Activated CD8-positive, alpha-beta memory T cell treated with anti-CD3 and anti-CD28 coated beads, Interleukin-2, amount 50 U/mL, for 4 hours (primary cell): ENCODE measurements at regions not wholly inside any gene's neighbourhood (a gene's known extent, or its start where the extent isn't known, plus 50 kb on each side); places are given as distances from the start of the nearest gene placed in this dataset.

Experiments used
- DNase-seq: peaks from one replicate; pipeline ENCODE4 v3.0.0-alpha.2; 2020

GRCh38 chr7:136807598-136807997, 60.9 kb upstream of the CHRM2 start:
- DNase-seq: no peak

DNA sequence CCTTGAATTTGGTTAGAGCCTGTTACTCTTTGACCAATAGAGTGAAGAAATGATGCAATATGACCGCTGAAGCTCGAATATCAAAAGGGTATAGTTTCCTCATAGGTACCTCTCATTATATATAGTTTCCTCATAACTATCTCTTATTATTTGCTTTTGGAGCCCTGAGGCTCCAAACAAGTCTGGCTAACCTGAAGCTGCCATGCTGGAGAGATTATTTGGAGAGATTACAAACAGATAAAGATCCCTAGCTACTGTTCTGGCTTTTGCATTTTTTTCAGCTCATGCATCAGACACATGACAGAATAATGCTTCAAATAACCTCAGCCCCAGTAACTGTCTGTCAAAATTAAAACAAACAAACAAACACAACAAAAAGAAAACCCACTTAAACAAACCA, 65.4 kb upstream of the CHRM2 start:
- no peak for DNase-seq

- DNase-seq: no peak
Observed at GRCh38 chr7:136783934-136784333, 84.5 kb upstream of the CHRM2 start.

- no peak for DNase-seq
Observed at GRCh38 chr7:136741941-136742340, 126.5 kb upstream of the CHRM2 start.

- no peak for DNase-seq
Observed at GRCh38 chr7:136728945-136729344, 139.5 kb upstream of the CHRM2 start.

- no peak for DNase-seq
Observed at GRCh38 chr7:136726460-136726859, 142.0 kb upstream of the CHRM2 start.

- no peak for DNase-seq
Observed at GRCh38 chr7:136717910-136718557, 150.4 kb upstream of the CHRM2 start.

DNA sequence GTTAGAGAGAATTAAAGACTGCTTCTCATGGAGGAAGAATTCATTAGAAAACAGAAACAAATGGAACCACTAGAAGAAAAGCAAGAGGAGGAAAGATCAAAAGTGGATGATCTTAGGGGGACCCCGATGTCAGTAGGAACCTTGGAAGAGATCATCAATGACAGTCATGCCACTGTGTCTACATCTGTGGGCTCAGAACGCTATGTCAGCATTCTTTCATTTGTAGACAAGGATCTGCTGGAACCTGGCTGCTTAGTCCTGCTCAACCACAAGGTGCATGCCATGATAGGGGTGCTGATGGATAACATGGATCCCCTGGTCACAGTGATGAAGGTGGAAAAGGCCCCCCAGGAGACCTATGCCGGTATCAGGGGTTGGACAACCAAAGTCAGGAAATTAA, 154.4 kb upstream of the CHRM2 start:
- DNase-seq: no peak

- DNase-seq: no peak
Observed at GRCh38 chr7:136710751-136711150, 157.7 kb upstream of the CHRM2 start.

DNA sequence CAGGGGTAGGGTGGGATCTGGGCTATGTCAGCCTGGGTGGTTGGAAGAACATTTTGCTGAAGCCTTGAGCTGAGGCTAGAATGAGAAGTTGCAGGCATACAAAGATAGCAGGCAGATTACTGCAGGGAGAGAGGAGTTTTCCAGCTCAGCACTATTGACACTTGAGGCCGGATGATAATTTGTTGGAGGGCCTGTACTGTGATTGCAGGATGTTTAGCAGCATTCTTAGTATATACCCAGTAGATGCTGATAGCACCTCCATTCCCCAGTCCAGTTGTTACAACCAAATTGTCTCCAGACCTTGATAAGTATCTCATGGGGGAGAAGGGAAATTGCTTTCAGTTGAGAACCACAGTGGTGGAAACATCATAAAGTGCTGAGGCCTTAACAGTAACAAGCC, 158.6 kb upstream of the CHRM2 start:
- no peak for DNase-seq

- DNase-seq: no peak
Observed at GRCh38 chr7:136702913-136703312, 165.5 kb upstream of the CHRM2 start.

DNA sequence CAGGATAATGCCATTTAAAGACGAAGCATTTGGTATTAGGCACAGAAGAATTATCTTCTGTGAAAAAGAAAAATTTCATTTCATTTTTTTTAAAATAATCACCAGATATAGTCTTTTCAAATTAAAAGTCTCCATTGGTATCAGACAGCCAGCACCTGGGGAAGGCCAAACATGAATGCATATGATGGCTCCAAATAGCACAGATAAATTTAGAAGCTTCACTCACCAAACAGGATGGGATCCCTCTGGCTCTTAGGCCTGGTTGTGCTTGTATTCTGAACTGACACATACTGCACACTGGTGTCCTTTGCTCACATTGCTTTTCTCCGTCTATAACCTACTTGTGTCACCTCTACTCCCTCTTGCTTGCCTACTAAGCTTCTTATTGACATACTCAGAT, 169.5 kb upstream of the CHRM2 start:
- DNase-seq: no peak

- DNase-seq: no peak
Observed at GRCh38 chr7:136698231-136698630, 170.2 kb upstream of the CHRM2 start.

DNA sequence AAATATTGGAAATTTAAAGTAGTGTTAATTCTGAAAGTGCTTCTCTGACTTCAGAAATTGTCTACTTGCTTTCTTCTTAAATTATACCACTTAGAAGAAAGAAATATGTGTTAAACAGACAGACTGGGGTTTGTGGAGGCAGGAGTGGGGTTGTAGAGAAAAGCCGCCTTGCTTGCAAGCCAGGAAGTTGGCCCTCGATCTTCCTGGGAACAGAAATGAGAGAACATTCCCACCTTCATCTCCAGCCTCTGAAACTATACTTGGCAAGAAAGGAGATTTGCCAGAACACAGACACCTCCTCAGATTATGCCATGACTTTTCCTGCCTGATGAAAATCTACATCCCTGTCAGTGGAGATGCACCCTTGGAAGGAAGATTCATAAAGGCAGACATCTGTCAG, 171.2 kb upstream of the CHRM2 start:
- DNase-seq: no peak

- DNase-seq: no peak
Observed at GRCh38 chr7:136693166-136694119, 175.0 kb upstream of the CHRM2 start.

- DNase-seq: no peak
Observed at GRCh38 chr7:136692221-136692620, 176.2 kb upstream of the CHRM2 start.

GRCh38 chr7:136688601-136689000, 179.9 kb upstream of the CHRM2 start:
- DNase-seq: no peak

- DNase-seq: no peak
Observed at GRCh38 chr7:136687693-136688322, 180.6 kb upstream of the CHRM2 start.

GRCh38 chr7:136685501-136686173, 182.8 kb upstream of the CHRM2 start:
- no peak for DNase-seq

DNA sequence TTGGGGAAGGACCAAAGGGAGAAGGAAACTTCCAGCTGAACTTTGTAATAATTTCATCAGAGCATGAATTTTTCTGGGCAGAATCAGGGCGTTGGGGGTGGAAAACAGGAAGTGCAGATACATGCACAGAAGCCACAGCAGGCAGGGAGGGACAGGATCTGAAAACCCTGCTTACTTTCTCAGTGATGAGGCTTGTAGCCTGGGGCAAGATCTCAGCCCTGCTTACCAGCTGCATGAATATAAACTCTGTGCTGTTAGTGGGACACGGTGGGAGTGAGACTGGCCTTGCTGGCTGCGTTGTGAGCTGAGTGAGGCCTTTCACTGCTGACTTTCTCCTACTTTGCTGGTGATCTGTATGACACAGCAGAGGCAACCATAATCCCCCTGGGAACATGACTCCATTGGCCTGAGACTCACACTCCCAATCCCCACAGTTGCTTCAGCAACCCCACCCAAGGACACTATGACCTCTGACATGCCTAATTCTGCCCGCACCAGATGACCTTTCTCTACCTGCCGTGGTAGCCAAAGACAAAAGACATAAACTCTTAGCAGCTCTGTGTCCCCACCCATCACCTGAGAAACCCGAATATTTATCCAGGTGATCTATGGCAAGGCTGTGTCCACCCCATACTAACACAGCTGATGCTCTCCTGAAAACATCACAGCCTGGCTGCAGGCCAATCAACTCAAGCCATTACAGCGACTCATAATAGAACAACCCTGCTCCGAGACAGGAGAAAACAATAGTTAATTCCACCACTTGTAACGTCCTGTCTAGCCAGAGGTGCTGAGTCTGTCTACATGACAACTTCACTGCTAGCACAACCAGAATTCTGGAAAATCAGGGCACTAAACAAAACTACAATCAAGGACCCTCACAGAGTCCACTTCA, 190.7 kb upstream of the CHRM2 start:
- DNase-seq: no peak

- DNase-seq: no peak
Observed at GRCh38 chr7:136667584-136667983, 200.9 kb upstream of the CHRM2 start.

DNA sequence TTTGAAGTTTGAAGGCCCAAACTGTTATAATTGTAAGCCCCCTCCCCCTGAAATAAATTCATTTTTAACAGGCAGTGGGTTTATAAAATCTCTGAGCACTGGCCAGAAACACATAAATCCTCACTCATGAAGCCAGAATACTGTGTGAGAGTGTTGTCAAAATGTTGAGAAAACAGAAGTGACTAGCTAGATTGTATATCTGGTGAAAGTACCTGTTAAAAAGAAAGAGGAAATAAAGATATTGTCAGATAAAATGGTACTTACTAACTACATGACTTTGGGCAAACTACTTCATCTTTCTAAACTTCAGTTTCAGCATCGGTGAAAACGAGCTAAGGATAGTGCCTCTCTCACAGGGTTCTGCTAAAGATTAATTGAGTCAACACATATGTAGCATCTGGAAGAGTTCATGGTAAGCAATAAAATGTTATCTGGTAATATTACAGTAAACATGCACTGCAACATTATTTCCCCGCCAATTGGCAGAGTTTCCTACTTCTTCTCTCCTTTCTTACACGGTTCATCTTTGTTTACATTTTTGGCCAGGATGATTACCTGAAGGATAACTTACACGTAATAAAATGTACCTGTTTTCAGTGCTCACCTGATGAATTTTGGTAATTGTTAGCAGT, 202.5 kb upstream of the CHRM2 start:
- no peak for DNase-seq
